GM23338 (cell line): ENCODE measurements at regions not wholly inside any gene's neighbourhood (a gene's known extent, or its start where the extent isn't known, plus 50 kb on each side); places are given as distances from the start of the nearest gene placed in this dataset.

Experiments
- ATAC-seq: fragments of 200-7000 bp; cut with Tn5 transposase; 3 replicates; pipeline ENCODE4 v1.9.1; 2020
- DNase-seq: peaks from one replicate; pipeline ENCODE4 v3.0.0-alpha.2; 2015; ENCODE audit warnings: low spot score
- H2AFZ ChIP-seq: fragments of 200-600 bp; sonication (generic); 2 replicates; pipeline ENCODE4 v1.8.0; 2016; ENCODE audit warnings: antibody characterized with exemption, mild to moderate bottlenecking, moderate library complexity
- H3F3A ChIP-seq: fragments of 200-600 bp; sonication (generic); replicated peaks from 2 replicates; pipeline ENCODE4 v1.8.0; 2017; ENCODE audit warnings: antibody characterized with exemption, mixed run types, low read depth
- H3K27ac ChIP-seq: fragments of 200-600 bp; sonication (generic); 2 replicates; pipeline ENCODE4 v1.6.1; 2016; ENCODE audit warnings: low read depth
- H3K27me3 ChIP-seq: fragments of 200-600 bp; sonication (generic); 2 replicates; pipeline ENCODE4 v1.8.0; 2016; ENCODE audit warnings: mild to moderate bottlenecking, mixed run types, moderate library complexity; ENCODE audit not compliant: insufficient read depth
- H3K36me3 ChIP-seq: fragments of 200-600 bp; sonication (generic); 2 replicates; pipeline ENCODE4 v1.8.0; 2016; ENCODE audit warnings: mild to moderate bottlenecking; ENCODE audit not compliant: insufficient read depth
- H3K4me1 ChIP-seq: fragments of 200-600 bp; sonication (generic); 2 replicates; pipeline ENCODE4 v1.8.0; 2016; ENCODE audit warnings: mild to moderate bottlenecking, moderate library complexity; ENCODE audit not compliant: insufficient read depth
- H3K4me2 ChIP-seq: fragments of 200-600 bp; sonication (generic); 2 replicates; pipeline ENCODE4 v1.7.1; 2017; ENCODE audit warnings: mixed run types
- H3K4me3 ChIP-seq: fragments of 200-600 bp; sonication (generic); 2 replicates; pipeline ENCODE4 v1.6.1; 2016; ENCODE audit warnings: mixed run types
- H3K79me2 ChIP-seq: fragments of 200-600 bp; sonication (generic); replicated peaks from 2 replicates; pipeline ENCODE4 v1.8.0; 2017; ENCODE audit warnings: mild to moderate bottlenecking; ENCODE audit not compliant: insufficient read depth
- H3K9me2 ChIP-seq: fragments of 200-600 bp; sonication (generic); 2 replicates; pipeline ENCODE4 v1.8.0; 2017; ENCODE audit not compliant: insufficient read depth
- H4K20me1 ChIP-seq: fragments of 200-600 bp; sonication (generic); replicated peaks from 2 replicates; pipeline ENCODE4 v1.8.0; 2017; ENCODE audit warnings: mild to moderate bottlenecking; ENCODE audit not compliant: insufficient read depth
- H3K27ac Mint-ChIP-seq: 2 replicates; pipeline ENCODE4 v1.8.0; 2020; ENCODE audit warnings: inconsistent platforms, mild to moderate bottlenecking, moderate library complexity, mixed read lengths
- H3K27me3 Mint-ChIP-seq: 3 replicates; pipeline ENCODE4 v1.8.0; 2022; ENCODE audit warnings: low read depth, mild to moderate bottlenecking, moderate library complexity, mixed read lengths, inconsistent platforms; ENCODE audit not compliant: insufficient read depth, poor library complexity
- H3K36me3 Mint-ChIP-seq: 3 replicates; pipeline ENCODE4 v1.8.0; 2021; ENCODE audit warnings: low read depth, mild to moderate bottlenecking, inconsistent platforms, moderate library complexity, mixed read lengths
- H3K4me1 Mint-ChIP-seq: 3 replicates; pipeline ENCODE4 v1.8.0; 2020; ENCODE audit warnings: mild to moderate bottlenecking, inconsistent platforms, mixed read lengths
- H3K4me3 Mint-ChIP-seq: 3 replicates; pipeline ENCODE4 v1.8.0; 2021; ENCODE audit warnings: moderate library complexity, mild to moderate bottlenecking, inconsistent platforms, mixed read lengths
- H3K9me3 Mint-ChIP-seq: 3 replicates; pipeline ENCODE4 v1.8.0; 2020; ENCODE audit warnings: moderate library complexity, mild to moderate bottlenecking, inconsistent platforms, mixed read lengths
- CREB1 ChIP-seq: fragments of 250-450 bp; sonication (Bioruptor Pico); IDR thresholded peaks from 2 replicates; pipeline ENCODE4 v1.5.0; 2020; ENCODE audit warnings: low read depth, mild to moderate bottlenecking, moderate library complexity
- EZH2 ChIP-seq: fragments of 200-600 bp; sonication (generic); IDR thresholded peaks from one replicate; pipeline ENCODE4 v1.8.0; 2017; ENCODE audit warnings: antibody characterized with exemption, mild to moderate bottlenecking, low read depth; ENCODE audit not compliant: unreplicated experiment
- EZH2phosphoT487 ChIP-seq: fragments of 200-600 bp; sonication (generic); IDR thresholded peaks from one replicate; pipeline ENCODE4 v1.8.1; 2018; ENCODE audit warnings: antibody characterized with exemption; ENCODE audit not compliant: unreplicated experiment
- JUNB ChIP-seq: IDR thresholded peaks from one replicate; pipeline ENCODE4 v1.6.1; 2016; ENCODE audit warnings: antibody characterized with exemption; ENCODE audit not compliant: unreplicated experiment
- POLR2AphosphoS5 ChIP-seq: IDR thresholded peaks from 2 replicates; pipeline ENCODE4 v1.6.1; 2016; ENCODE audit warnings: antibody characterized with exemption, low read depth
- STAT1 ChIP-seq: IDR thresholded peaks from one replicate; pipeline ENCODE4 v1.6.1; 2016; ENCODE audit warnings: antibody characterized with exemption; ENCODE audit not compliant: unreplicated experiment
- ZNF114 ChIP-seq: fragments of 250-450 bp; sonication (Bioruptor Pico); IDR thresholded peaks from 2 replicates; pipeline ENCODE4 v1.5.0; 2020; ENCODE audit warnings: mild to moderate bottlenecking, moderate library complexity
- TF ChIP-seq, protein P1 (sequence below): fragments of 250-450 bp; sonication (Bioruptor Pico); IDR thresholded peaks from 2 replicates; pipeline ENCODE4 v1.5.0; 2020; ENCODE audit warnings: mild to moderate bottlenecking, moderate library complexity
- TF ChIP-seq, protein P2 (sequence below): IDR thresholded peaks from 2 replicates; pipeline ENCODE4 v1.6.1; 2016; ENCODE audit warnings: antibody characterized with exemption
- TF ChIP-seq, protein P3 (sequence below), 2 experiments: fragments of 200-600 bp in 1 of 2; sonication (generic) in 1 of 2; conservative IDR thresholded peaks; 2 replicates each; pipeline versions ENCODE4 v1.5.1 to v1.6.1; 2016 to 2017; ENCODE audit warnings: antibody characterized with exemption in 2 of 2, low read depth in 2 of 2, mild to moderate bottlenecking in 2 of 2, moderate library complexity in 1 of 2

DNA sequence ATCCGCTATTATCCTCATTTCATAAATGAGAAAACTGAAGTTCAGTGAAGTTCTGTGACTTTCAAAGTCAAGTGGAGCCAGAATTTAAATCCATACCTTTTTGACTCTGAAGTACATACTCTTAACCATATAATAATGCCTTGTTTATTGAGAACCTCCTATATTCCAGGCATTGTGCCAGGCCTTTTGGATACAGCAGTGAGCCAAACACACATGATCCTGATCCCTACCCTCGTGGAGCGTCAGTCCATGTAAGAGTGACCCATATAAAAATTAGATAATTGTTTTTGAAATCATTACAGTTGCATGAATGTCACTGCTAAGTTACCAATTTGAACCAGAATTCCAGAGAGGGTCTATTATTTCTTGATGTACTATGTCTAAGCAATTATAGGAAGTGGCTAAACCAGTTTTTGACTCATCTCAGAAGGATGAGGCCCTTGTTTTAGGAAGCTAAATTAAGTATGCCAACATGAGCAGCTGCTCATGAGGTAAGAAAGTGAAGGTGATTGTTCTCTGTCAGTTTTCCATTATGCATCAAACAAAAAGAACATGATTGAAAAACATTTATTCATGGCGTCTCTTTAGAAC lies 289.5 kb downstream of the GLUD2 start (continued):
- no peak for TF ChIP-seq CREB1 (CRISPR knock-in tag)
- TF ChIP-seq, protein P1, sequence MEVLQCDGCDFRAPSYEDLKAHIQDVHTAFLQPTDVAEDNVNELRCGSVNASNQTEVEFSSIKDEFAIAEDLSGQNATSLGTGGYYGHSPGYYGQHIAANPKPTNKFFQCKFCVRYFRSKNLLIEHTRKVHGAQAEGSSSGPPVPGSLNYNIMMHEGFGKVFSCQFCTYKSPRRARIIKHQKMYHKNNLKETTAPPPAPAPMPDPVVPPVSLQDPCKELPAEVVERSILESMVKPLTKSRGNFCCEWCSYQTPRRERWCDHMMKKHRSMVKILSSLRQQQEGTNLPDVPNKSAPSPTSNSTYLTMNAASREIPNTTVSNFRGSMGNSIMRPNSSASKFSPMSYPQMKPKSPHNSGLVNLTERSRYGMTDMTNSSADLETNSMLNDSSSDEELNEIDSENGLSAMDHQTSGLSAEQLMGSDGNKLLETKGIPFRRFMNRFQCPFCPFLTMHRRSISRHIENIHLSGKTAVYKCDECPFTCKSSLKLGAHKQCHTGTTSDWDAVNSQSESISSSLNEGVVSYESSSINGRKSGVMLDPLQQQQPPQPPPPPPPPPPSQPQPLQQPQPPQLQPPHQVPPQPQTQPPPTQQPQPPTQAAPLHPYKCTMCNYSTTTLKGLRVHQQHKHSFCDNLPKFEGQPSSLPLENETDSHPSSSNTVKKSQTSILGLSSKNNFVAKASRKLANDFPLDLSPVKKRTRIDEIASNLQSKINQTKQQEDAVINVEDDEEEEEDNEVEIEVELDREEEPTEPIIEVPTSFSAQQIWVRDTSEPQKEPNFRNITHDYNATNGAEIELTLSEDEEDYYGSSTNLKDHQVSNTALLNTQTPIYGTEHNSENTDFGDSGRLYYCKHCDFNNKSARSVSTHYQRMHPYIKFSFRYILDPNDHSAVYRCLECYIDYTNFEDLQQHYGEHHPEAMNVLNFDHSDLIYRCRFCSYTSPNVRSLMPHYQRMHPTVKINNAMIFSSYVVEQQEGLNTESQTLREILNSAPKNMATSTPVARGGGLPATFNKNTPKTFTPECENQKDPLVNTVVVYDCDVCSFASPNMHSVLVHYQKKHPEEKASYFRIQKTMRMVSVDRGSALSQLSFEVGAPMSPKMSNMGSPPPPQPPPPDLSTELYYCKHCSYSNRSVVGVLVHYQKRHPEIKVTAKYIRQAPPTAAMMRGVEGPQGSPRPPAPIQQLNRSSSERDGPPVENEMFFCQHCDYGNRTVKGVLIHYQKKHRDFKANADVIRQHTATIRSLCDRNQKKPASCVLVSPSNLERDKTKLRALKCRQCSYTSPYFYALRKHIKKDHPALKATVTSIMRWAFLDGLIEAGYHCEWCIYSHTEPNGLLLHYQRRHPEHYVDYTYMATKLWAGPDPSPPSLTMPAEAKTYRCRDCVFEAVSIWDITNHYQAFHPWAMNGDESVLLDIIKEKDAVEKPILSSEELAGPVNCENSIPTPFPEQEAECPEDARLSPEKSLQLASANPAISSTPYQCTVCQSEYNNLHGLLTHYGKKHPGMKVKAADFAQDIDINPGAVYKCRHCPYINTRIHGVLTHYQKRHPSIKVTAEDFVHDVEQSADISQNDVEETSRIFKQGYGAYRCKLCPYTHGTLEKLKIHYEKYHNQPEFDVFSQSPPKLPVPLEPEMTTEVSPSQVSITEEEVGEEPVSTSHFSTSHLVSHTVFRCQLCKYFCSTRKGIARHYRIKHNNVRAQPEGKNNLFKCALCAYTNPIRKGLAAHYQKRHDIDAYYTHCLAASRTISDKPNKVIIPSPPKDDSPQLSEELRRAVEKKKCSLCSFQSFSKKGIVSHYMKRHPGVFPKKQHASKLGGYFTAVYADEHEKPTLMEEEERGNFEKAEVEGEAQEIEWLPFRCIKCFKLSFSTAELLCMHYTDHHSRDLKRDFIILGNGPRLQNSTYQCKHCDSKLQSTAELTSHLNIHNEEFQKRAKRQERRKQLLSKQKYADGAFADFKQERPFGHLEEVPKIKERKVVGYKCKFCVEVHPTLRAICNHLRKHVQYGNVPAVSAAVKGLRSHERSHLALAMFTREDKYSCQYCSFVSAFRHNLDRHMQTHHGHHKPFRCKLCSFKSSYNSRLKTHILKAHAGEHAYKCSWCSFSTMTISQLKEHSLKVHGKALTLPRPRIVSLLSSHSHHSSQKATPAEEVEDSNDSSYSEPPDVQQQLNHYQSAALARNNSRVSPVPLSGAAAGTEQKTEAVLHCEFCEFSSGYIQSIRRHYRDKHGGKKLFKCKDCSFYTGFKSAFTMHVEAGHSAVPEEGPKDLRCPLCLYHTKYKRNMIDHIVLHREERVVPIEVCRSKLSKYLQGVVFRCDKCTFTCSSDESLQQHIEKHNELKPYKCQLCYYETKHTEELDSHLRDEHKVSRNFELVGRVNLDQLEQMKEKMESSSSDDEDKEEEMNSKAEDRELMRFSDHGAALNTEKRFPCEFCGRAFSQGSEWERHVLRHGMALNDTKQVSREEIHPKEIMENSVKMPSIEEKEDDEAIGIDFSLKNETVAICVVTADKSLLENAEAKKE (CRISPR knock-in tag): no peak

DNA sequence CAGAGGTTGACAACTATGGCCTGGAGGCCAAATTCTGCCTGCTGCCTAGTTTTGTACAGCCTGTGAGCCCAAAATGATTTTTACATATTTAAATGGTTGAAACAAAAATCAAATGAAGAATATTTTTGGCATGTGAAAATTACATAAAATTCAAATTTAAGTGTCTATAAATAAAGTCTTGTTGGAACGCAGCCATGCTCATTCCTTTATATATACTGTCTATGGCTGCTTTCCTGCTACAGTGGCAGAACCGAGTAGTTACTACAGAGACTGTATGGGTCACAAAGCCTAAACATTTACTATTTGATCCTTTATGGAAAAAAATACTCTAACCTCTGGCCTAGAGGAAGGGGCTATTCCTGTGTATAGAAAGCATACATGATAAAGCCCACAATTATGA lies 290.4 kb downstream of the GLUD2 start:
- no peaks in the 10 kb centered on the region for H4K20me1 ChIP-seq
- no peak overlapping the region for H2AFZ ChIP-seq
- no peak for TF ChIP-seq EZH2phosphoT487
- no peak for TF ChIP-seq STAT1
- TF ChIP-seq, protein P2, sequence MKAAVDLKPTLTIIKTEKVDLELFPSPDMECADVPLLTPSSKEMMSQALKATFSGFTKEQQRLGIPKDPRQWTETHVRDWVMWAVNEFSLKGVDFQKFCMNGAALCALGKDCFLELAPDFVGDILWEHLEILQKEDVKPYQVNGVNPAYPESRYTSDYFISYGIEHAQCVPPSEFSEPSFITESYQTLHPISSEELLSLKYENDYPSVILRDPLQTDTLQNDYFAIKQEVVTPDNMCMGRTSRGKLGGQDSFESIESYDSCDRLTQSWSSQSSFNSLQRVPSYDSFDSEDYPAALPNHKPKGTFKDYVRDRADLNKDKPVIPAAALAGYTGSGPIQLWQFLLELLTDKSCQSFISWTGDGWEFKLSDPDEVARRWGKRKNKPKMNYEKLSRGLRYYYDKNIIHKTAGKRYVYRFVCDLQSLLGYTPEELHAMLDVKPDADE: no peak
- TF ChIP-seq CREB1 (CRISPR knock-in tag): no peak
- TF ChIP-seq, protein P3, sequence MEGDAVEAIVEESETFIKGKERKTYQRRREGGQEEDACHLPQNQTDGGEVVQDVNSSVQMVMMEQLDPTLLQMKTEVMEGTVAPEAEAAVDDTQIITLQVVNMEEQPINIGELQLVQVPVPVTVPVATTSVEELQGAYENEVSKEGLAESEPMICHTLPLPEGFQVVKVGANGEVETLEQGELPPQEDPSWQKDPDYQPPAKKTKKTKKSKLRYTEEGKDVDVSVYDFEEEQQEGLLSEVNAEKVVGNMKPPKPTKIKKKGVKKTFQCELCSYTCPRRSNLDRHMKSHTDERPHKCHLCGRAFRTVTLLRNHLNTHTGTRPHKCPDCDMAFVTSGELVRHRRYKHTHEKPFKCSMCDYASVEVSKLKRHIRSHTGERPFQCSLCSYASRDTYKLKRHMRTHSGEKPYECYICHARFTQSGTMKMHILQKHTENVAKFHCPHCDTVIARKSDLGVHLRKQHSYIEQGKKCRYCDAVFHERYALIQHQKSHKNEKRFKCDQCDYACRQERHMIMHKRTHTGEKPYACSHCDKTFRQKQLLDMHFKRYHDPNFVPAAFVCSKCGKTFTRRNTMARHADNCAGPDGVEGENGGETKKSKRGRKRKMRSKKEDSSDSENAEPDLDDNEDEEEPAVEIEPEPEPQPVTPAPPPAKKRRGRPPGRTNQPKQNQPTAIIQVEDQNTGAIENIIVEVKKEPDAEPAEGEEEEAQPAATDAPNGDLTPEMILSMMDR (conservative IDR thresholded peaks at IDR 0.05; ENCODE audit: low read depth in 2 of 2): no peak
- no peak for TF ChIP-seq EZH2
- no peak for TF ChIP-seq POLR2AphosphoS5
- TF ChIP-seq ZNF114 (CRISPR knock-in tag): no peak
- TF ChIP-seq JUNB: no peak
- Mint-ChIP-seq H3K9me3 (no peaks in the 10 kb centered on the region), H3K27ac (no peak overlapping the region), H3K27me3 (no peaks in the 10 kb centered on the region), H3K36me3 (no peaks in the 10 kb centered on the region), H3K4me1 (peaks cover 10% of the 10 kb centered on the region), H3K4me3 (no peak overlapping the region)
- no peak for DNase-seq
- ATAC-seq: no peak
- H3K27me3 ChIP-seq: no peaks in the 10 kb centered on the region
- no peaks in the 10 kb centered on the region for H3K36me3 ChIP-seq
- H3K4me2 ChIP-seq: no peak overlapping the region
- H3F3A ChIP-seq: no peaks in the 10 kb centered on the region
- peaks cover 21% of the 10 kb centered on the region for H3K4me1 ChIP-seq
- H3K27ac ChIP-seq: no peak overlapping the region
- no peak overlapping the region for H3K4me3 ChIP-seq
- no peaks in the 10 kb centered on the region for H3K9me2 ChIP-seq
- H3K79me2 ChIP-seq: no peaks in the 10 kb centered on the region
